ENCODE measurements at regions not wholly inside any gene's neighbourhood (a gene's known extent, or its start where the extent isn't known, plus 50 kb on each side); places are given as distances from the start of the nearest gene placed in this dataset.

GRCh38 chr14:78073028-78073427, 97.1 kb upstream of the NRXN3 start:
- no peak for DNase-seq (ENCODE audit: low read depth)

GRCh38 chr14:78074561-78074960, 95.6 kb upstream of the NRXN3 start:
- DNase-seq (ENCODE audit: low read depth), result no peak

GRCh38 chr14:78075033-78075432, 95.1 kb upstream of the NRXN3 start:
- no peak for DNase-seq (ENCODE audit: low read depth)

- no peak for DNase-seq (ENCODE audit: low read depth)
These were observed 94.5 kb upstream of the NRXN3 start for GRCh38 chr14:78075555-78076277.

GRCh38 chr14:78081245-78081644, 88.9 kb upstream of the NRXN3 start:
- no peak for DNase-seq (ENCODE audit: low read depth)

- DNase-seq (ENCODE audit: low read depth), result no peak
These were observed 86.3 kb upstream of the NRXN3 start for GRCh38 chr14:78083837-78084236.

GRCh38 chr14:78086342-78086741, 83.8 kb upstream of the NRXN3 start:
- no peak for DNase-seq (ENCODE audit: low read depth)

GRCh38 chr14:78088916-78089315, 81.3 kb upstream of the NRXN3 start:
- no peak for DNase-seq (ENCODE audit: low read depth)

GRCh38 chr14:78090864-78091263, 79.3 kb upstream of the NRXN3 start:
- no peak for DNase-seq (ENCODE audit: low read depth)

GRCh38 chr14:78091361-78091760, 78.8 kb upstream of the NRXN3 start:
- no peak for DNase-seq (ENCODE audit: low read depth)

GRCh38 chr14:78092040-78092439, 78.1 kb upstream of the NRXN3 start:
- no peak for DNase-seq (ENCODE audit: low read depth)

GRCh38 chr14:78103271-78103670, 66.9 kb upstream of the NRXN3 start:
- DNase-seq (ENCODE audit: low read depth), result no peak

- DNase-seq (ENCODE audit: low read depth), result no peak
These were observed 66.0 kb upstream of the NRXN3 start for GRCh38 chr14:78104160-78104559.

GRCh38 chr14:78104655-78105054, 65.5 kb upstream of the NRXN3 start:
- no peak for DNase-seq (ENCODE audit: low read depth)

- no peak for DNase-seq (ENCODE audit: low read depth)
These were observed 63.8 kb upstream of the NRXN3 start for GRCh38 chr14:78106381-78106780.

- DNase-seq (ENCODE audit: low read depth), result no peak
These were observed 63.0 kb upstream of the NRXN3 start for GRCh38 chr14:78107166-78107565.

GRCh38 chr14:78119440-78119839, 50.7 kb upstream of the NRXN3 start:
- DNase-seq (ENCODE audit: low read depth), result no peak
